Right lobe of liver (tissue), 4 donors: ENCODE measurements at regions not wholly inside any gene's neighbourhood (a gene's known extent, or its start where the extent isn't known, plus 50 kb on each side); places are given as distances from the start of the nearest gene placed in this dataset.

Experiments used
- POLR2A ChIP-seq: fragments of 450-650 bp; IDR thresholded peaks from one replicate; pipeline ENCODE4 v1.6.1; 2017; ENCODE audit warnings: antibody characterized with exemption, mild to moderate bottlenecking
- TF ChIP-seq, protein P1 (sequence below), 4 donors: fragments of 200-600 bp in 3 of 4; fragments of 450-650 bp in 1 of 4; IDR thresholded peaks; one replicate each; pipeline versions ENCODE4 v1.5.1 to v1.8.0; 2016 to 2022; ENCODE audit warnings: antibody characterized with exemption in 4 of 4, mild to moderate bottlenecking in 2 of 4
- donor health status: DM: no; HTN: no; CAD: no.
- donor health status: DM: no; HTN: no; CAD: no.
- donor health status: DM: no; HTN: yes; CAD: no.

DNA sequence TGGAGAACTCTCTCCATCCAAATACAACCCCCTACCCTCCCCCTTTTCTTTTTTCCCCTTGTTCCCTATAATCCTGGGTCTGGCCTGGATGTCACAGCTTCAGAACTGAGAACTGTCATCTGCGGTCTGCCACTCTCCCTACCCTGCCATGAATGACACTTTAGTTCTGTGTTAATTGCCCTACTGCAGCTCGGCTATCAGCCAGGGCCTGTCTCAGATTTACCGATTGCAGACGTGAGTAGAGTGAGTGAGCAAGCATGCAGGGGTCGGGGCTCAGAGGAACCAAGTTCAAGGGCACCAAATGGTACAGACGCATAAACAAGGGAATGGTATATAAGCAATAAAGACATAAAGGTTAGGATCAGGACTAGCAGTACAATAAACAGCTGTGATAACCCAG is 967.8 kb downstream of the BCL11A start:
- TF ChIP-seq, protein P1, sequence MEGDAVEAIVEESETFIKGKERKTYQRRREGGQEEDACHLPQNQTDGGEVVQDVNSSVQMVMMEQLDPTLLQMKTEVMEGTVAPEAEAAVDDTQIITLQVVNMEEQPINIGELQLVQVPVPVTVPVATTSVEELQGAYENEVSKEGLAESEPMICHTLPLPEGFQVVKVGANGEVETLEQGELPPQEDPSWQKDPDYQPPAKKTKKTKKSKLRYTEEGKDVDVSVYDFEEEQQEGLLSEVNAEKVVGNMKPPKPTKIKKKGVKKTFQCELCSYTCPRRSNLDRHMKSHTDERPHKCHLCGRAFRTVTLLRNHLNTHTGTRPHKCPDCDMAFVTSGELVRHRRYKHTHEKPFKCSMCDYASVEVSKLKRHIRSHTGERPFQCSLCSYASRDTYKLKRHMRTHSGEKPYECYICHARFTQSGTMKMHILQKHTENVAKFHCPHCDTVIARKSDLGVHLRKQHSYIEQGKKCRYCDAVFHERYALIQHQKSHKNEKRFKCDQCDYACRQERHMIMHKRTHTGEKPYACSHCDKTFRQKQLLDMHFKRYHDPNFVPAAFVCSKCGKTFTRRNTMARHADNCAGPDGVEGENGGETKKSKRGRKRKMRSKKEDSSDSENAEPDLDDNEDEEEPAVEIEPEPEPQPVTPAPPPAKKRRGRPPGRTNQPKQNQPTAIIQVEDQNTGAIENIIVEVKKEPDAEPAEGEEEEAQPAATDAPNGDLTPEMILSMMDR (IDR thresholded peaks at IDR 0.05): no peak
- TF ChIP-seq POLR2A: no peak
